Activated CD4-positive, alpha-beta T cell treated with anti-CD3 and anti-CD28 coated beads, Interleukin-2, Interleukin-4, amounts not matched to agents 100 ng/mL and 50 ng/mL, durations not matched to agents 16 hours and 8 hours (primary cell): ENCODE measurements at regions not wholly inside any gene's neighbourhood (a gene's known extent, or its start where the extent isn't known, plus 50 kb on each side); places are given as distances from the start of the nearest gene placed in this dataset.

Experiments
- DNase-seq: peaks from one replicate; pipeline ENCODE4 v3.0.0-alpha.2; 2020; ENCODE audit warnings: low spot score

GRCh38 chr10:36634916-36635315 is 490.5 kb upstream of the ANKRD30A start:
- no peak for DNase-seq

- DNase-seq: no peak
These were observed 495.1 kb upstream of the ANKRD30A start for GRCh38 chr10:36630267-36630666.

- no peak for DNase-seq
These were observed 495.9 kb upstream of the ANKRD30A start for GRCh38 chr10:36629476-36629875.

GRCh38 chr10:36624551-36625100 is 500.8 kb upstream of the ANKRD30A start:
- DNase-seq: no peak

- DNase-seq: no peak
These were observed 504.1 kb upstream of the ANKRD30A start for GRCh38 chr10:36621346-36621745.

- DNase-seq: no peak
These were observed 513.0 kb upstream of the ANKRD30A start for GRCh38 chr10:36612436-36612835.

GRCh38 chr10:36608866-36609265 is 516.5 kb upstream of the ANKRD30A start:
- no peak for DNase-seq

GRCh38 chr10:36608251-36608650 is 517.1 kb upstream of the ANKRD30A start:
- DNase-seq: no peak

GRCh38 chr10:36606234-36606839 is 519.1 kb upstream of the ANKRD30A start:
- no peak for DNase-seq

- no peak for DNase-seq
These were observed 521.1 kb upstream of the ANKRD30A start for GRCh38 chr10:36604316-36604715.

- DNase-seq: no peak
These were observed 521.7 kb upstream of the ANKRD30A start for GRCh38 chr10:36603688-36604087.

- DNase-seq: no peak
These were observed 523.0 kb upstream of the ANKRD30A start for GRCh38 chr10:36602374-36602773.

GRCh38 chr10:36597756-36598320 is 527.6 kb upstream of the ANKRD30A start:
- DNase-seq: no peak

- DNase-seq: no peak
These were observed 532.4 kb upstream of the ANKRD30A start for GRCh38 chr10:36592964-36593363.

- DNase-seq: no peak
These were observed 534.0 kb upstream of the ANKRD30A start for GRCh38 chr10:36591436-36591835.

GRCh38 chr10:36583690-36584089 is 541.7 kb upstream of the ANKRD30A start:
- DNase-seq: no peak

- no peak for DNase-seq
These were observed 544.2 kb upstream of the ANKRD30A start for GRCh38 chr10:36581237-36581636.

- DNase-seq: no peak
These were observed 547.1 kb upstream of the ANKRD30A start for GRCh38 chr10:36578306-36578705.

GRCh38 chr10:36577126-36577525 is 548.3 kb upstream of the ANKRD30A start:
- no peak for DNase-seq

- DNase-seq: no peak
These were observed 551.2 kb upstream of the ANKRD30A start for GRCh38 chr10:36574207-36574606.

- DNase-seq: no peak
These were observed 552.2 kb upstream of the ANKRD30A start for GRCh38 chr10:36573246-36573645.

- DNase-seq: no peak
These were observed 561.0 kb upstream of the ANKRD30A start for GRCh38 chr10:36564433-36564832.

GRCh38 chr10:36559412-36560400 is 565.7 kb upstream of the ANKRD30A start:
- DNase-seq: no peak
